Superior temporal gyrus (tissue), 1 donor: ENCODE measurements at regions not wholly inside any gene's neighbourhood (a gene's known extent, or its start where the extent isn't known, plus 50 kb on each side); places are given as distances from the start of the nearest gene placed in this dataset.

Source experiments
- DNase-seq: peaks from one replicate; pipeline ENCODE4 v3.0.0-alpha.2; 2016; ENCODE audit errors: extremely low spot score

DNA sequence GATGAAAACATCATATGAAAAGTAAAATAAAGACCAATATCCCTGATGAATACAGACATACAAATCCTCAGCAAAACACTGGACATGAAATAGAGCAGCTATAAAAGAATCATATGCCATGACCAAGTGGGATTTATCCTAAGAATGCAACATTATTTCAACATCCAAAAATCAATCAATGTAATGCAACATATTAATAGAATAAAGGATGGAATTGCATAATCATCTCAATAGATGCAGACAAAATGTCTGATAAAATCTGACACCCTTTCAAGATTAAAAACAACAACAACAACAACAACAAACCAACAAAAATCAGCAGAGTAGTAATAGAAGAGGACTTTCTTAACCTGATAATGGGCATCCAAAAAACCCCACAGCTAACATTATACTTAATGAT lies 63.8 kb upstream of the IL1R1 start:
- DNase-seq: no peak

DNA sequence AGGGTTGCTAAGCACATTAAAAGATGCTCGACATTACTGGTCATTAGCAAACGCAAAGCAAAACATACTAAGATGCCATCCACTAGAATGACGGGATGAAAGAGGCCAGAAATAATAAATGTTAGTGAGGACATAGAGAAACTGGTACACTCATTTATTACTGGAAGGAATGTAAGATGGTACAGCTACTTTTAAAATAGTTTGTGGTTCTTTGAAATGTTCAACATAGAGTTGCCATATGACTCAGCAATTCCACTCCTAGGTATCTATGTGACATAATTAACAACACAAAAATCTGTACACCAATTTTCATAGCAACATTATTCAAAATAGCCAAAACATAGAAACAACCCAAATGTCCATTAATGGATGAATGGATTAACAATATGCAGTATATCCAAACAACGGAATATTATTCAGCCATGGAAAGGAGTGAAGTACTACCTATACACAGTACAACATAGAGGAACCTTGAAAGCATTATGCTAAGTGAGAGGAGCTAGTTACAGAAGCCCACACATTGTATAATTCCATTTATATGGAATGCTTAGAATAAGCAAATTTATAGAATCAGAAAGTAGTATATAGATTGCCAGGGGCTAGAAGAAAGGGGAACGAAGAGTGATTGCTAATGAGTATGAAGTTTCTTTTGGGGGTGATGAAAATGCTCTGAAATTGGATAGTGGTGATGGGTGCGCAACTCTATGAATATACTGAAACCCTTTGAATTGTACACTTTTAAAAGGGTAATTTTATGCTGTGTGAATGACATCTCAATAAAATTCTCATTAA lies 61.9 kb upstream of the IL1R1 start:
- DNase-seq: no peak

DNA sequence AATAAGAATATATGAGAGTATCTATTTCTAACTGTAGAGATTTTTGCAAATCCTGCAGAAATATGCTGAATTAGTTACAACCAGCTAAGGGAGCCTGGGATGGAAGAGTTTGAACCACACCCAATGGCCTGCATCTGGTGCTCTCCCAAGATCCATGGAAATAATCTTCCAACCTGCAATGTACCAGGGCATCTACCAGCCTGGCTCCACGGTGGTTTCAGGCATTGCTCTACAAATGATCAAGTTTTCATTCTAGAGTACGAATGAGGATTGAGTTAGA lies 61.4 kb upstream of the IL1R1 start:
- DNase-seq: no peak

DNA sequence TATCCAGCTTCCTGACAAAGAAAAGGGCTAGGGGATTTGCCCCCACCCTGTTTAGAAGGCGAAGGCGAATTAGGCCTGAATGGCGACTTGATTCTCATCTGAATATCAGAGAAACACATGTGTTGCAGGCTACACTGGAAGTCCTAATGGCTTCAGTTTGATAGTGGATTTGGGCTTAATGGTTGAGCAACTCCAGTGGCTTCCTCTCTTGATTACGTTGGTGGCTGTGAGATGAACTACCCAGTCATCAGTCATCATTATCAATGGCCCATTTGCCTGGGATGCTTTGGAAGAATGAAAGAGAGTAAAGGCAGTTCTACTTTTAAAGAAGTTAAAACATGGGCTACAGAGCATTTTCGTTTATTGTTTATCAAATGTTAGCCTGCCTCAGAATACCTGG lies 60.9 kb upstream of the IL1R1 start:
- DNase-seq: no peak

DNA sequence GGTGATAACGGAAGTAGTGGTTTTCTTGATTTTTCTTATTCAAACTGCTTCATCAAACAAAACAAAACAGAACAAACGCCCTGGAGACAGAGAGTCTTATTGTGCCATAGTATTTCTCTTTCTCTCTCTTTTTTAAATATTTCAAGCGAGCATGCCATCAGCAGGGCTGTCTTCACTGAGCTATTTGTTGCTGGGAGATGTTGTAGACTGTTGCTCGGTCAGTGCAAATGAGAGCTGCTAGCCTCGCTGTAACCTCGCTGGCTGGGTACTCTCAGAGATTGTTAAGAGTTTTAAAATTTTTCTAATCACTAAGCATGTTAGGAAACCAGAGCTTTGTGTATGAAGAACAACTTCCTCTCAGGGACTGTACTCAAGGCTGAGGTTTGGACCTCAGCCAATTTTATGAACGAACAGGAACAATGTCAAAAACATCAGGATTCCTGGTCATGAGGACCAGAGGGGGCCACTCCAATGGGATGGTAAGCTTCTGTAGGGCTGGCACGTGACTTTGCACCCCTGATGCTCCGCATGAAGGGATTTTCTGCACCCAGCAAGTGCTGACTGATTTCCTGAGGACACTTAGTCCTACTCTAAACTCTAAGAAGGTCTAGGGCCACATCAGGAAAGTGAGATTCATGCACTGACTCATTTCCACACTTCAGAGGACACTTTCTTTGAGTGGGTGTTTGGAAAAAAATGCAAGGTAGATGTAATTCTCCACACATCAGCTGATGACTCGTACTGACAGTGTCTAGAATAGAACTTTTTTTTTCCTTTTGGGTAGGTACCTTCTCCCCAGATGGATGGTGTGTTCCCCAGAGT lies 59.8 kb upstream of the IL1R1 start:
- DNase-seq: peak; percentile 38

DNA sequence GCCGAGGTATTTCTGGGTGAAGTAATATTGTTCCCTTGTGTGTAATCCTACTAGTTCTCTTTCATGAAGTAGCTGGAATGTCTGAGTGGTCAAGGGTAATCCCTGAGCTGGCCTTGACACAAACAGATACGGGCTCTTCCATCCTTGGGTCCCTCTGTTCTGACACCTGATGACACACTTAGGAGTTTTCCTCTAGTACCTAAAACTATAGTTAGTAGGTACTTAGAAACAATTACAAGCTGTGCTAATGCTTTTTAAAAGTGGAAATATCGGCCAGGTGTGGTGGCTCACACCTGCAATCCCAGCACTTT lies 59.2 kb upstream of the IL1R1 start:
- no peak for DNase-seq

DNA sequence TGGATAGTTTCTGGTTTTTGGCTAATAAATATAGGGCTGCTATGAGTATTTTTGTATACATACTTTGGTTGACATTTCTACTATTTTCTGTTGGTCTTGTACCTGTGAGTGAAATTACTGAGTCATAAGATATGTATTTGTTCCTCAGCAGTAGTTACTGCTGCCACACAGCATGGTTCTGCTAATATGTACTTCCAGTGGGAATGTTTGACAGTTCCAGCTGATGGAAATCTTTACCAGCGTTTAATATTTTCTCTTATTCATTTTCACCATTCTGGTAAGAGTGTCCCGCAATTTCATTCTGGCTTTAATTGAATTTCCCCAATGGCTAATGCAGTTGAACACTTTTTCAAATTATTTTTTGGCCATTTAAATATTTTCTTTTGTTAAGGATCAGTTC lies 57.9 kb upstream of the IL1R1 start:
- no peak for DNase-seq

DNA sequence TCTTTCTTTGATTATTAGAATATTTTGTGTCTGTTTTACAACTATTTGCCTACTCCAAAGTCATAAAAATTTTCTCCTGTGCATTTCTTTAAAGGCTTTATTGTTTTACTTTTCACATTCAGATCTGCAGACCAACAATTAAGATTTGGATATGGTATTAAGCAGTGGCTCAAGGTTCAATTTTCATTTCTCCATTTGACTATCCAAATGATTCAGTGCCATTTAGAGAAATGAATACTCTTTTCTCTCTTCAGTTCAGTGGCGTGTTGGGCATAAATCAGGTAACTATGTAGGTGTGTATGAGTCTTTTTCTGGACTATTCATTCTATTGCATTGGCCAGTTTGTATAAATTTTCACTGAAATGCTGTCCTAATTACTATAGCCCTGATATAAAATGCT lies 57.3 kb upstream of the IL1R1 start:
- DNase-seq: no peak

DNA sequence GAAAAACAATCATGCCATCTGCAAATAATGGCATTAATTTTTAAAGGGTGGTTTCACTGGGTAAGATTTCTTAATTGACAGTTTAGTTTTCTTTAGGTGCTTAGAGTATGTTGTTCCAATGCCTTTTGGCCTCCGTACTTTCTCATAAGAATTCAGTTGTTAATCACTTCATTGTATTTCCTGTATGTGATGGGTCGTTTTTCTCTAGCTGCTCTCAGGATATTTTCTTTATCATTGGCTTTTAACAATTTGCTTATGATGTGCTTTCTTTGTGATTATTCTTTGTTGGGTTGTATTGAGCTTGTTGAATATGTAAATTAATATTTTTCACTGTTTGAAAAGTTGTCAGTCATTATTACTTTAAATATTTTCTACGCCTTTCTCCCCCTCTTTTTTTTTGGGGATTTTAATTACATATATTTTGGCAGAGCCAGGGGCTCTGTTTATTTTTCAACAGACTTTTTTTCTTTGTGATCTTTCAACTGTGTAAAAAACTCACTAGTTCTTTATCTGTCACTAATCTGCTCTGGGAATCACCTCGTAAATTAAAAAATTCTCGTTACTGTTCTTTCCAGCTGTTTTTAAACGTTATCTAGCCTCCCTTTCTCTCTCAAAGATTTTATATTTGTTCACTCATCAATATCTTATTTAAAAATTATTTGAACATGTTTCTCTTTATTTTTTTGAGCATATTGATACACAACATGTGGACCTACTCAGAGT lies 56.2 kb upstream of the IL1R1 start:
- no peak for DNase-seq

DNA sequence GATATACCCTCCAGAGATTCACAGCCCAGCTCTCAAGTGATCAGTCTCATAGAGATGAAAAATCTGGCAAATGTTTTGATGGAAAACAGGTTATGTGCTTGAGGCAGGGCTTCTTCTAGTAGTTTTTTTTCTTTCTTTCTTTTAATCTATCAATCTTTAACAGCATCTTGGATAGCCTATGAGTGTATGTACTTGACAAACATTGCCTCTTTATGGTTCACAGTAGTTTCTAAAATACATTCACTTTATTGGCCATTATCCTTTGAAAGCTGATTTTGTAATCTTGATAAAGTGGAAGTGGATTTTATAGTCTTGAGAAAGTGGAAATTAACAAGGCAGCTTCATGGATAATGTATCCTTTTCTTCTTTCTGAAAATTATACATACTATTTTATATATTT lies 51.4 kb upstream of the IL1R1 start:
- DNase-seq: no peak

DNA sequence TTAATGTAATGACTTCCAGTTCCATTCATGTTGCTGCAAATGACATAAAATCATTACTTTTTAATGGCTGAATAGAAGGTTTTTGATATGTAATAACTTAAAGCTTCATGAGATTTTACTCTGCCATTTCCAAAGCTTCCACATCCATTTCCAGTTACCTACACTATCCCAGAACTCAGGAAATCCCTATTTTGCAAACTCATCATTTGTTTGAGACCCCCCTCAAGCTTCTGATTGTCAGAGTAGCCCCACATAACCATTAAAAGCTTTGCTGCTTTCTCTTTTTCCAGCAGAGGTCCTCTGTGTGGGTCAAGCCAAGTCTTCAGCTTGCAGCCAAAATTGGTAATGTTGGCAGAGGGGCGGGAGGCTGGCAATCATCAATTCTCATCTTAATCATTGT lies 50.6 kb upstream of the IL1R1 start:
- no peak for DNase-seq

DNA sequence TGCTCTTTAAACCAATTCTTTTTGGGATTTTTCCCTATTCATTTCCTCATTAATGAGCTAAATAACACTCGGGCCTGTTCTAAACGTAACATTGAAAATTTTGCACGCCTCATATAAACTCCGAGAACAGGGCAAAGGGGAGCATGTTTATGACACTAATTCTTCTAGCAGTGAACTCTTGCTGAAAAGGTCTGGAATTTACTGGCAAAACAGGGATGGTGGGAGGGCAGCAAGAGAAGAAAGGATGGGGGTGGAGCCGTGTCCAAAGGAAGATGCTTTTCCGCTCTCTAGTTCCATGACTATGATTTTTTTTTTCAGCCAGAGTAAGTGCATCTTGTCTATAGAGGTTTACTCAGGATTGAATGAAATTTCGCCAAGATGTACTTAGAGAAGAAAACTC lies 50.0 kb upstream of the IL1R1 start:
- no peak for DNase-seq
